ENCODE measurements at regions not wholly inside any gene's neighbourhood (a gene's known extent, or its start where the extent isn't known, plus 50 kb on each side); places are given as distances from the start of the nearest gene placed in this dataset.

- TF ChIP-seq, protein P1, sequence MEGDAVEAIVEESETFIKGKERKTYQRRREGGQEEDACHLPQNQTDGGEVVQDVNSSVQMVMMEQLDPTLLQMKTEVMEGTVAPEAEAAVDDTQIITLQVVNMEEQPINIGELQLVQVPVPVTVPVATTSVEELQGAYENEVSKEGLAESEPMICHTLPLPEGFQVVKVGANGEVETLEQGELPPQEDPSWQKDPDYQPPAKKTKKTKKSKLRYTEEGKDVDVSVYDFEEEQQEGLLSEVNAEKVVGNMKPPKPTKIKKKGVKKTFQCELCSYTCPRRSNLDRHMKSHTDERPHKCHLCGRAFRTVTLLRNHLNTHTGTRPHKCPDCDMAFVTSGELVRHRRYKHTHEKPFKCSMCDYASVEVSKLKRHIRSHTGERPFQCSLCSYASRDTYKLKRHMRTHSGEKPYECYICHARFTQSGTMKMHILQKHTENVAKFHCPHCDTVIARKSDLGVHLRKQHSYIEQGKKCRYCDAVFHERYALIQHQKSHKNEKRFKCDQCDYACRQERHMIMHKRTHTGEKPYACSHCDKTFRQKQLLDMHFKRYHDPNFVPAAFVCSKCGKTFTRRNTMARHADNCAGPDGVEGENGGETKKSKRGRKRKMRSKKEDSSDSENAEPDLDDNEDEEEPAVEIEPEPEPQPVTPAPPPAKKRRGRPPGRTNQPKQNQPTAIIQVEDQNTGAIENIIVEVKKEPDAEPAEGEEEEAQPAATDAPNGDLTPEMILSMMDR (conservative IDR thresholded peaks at IDR 0.05; ENCODE audit: low read depth, low read length): no peak
- no peak for TF ChIP-seq EZH2 (IDR thresholded peaks at IDR 0.05; ENCODE audit: low read length, unreplicated experiment)
These were observed 266.6 kb upstream of the PWP1 start for GRCh38 chr12:107418981-107419380.

All from PC-3 (cell line).